ENCODE measurements at regions not wholly inside any gene's neighbourhood (a gene's known extent, or its start where the extent isn't known, plus 50 kb on each side); places are given as distances from the start of the nearest gene placed in this dataset.

- TF ChIP-seq ESRRA (CRISPR knock-in tag; IDR thresholded peaks at IDR 0.05; ENCODE audit: borderline replicate concordance): no peak
- TF ChIP-seq ATF1 (CRISPR knock-in tag; IDR thresholded peaks at IDR 0.05): no peak
- TF ChIP-seq FOXP1 (CRISPR knock-in tag; IDR thresholded peaks at IDR 0.05; ENCODE audit: borderline replicate concordance): no peak
- no peak for TF ChIP-seq RELA (CRISPR knock-in tag; IDR thresholded peaks at IDR 0.05; ENCODE audit: borderline replicate concordance)
- no peak for TF ChIP-seq ZNF532 (CRISPR knock-in tag; IDR thresholded peaks at IDR 0.05; ENCODE audit: borderline replicate concordance)
- no peak for TF ChIP-seq ZNF423 (CRISPR knock-in tag; IDR thresholded peaks at IDR 0.05)
- no peak for TF ChIP-seq ETV6 (CRISPR knock-in tag; IDR thresholded peaks at IDR 0.05)
- TF ChIP-seq MAX (CRISPR knock-in tag; IDR thresholded peaks at IDR 0.05): no peak
- TF ChIP-seq ZNF512 (CRISPR knock-in tag; IDR thresholded peaks at IDR 0.05; ENCODE audit: borderline replicate concordance): no peak
Measured at GRCh38 chr18:76604935-76605240, 109.8 kb upstream of the ZNF516 start (continued).

- H3K36me3 Mint-ChIP-seq: no peaks in the 10 kb centered on the region
- DNase-seq (ENCODE audit: low spot score): no peak
- POLR2A ChIA-PET: no interaction called here
- no peaks in the 10 kb centered on the region for H3K4me1 Mint-ChIP-seq
- no peaks in the 10 kb centered on the region for H3K27me3 Mint-ChIP-seq (ENCODE audit: low read depth)
- H3K27ac Mint-ChIP-seq: no peak overlapping the region
- H3K4me3 Mint-ChIP-seq: no peak overlapping the region
- TF ChIP-seq OVOL2 (CRISPR knock-in tag; IDR thresholded peaks at IDR 0.05; ENCODE audit: borderline replicate concordance): no peak
- ATAC-seq: no peak
- CTCF ChIA-PET: no interaction called here
- H3K9me3 Mint-ChIP-seq: peaks cover 4% of the 10 kb centered on the region
Measured at GRCh38 chr18:76604108-76604934, 109.3 kb upstream of the ZNF516 start.

- no peaks in the 10 kb centered on the region for H3K4me1 Mint-ChIP-seq
- no peak overlapping the region for H3K4me3 Mint-ChIP-seq
- H3K27me3 Mint-ChIP-seq (ENCODE audit: low read depth): no peaks in the 10 kb centered on the region
- no peak for DNase-seq (ENCODE audit: low spot score)
- ATAC-seq: no peak
- ChIA-PET POLR2A (no interaction called here), CTCF (no interaction called here)
- no peaks in the 10 kb centered on the region for H3K36me3 Mint-ChIP-seq
- no peak overlapping the region for H3K27ac Mint-ChIP-seq
- TF ChIP-seq USF1 (CRISPR knock-in tag; IDR thresholded peaks at IDR 0.05) (no peak), JUN (CRISPR knock-in tag; IDR thresholded peaks at IDR 0.05) (no peak), ARID4B (CRISPR knock-in tag; IDR thresholded peaks at IDR 0.05; ENCODE audit: borderline replicate concordance) (no peak), ZMAT4 (CRISPR knock-in tag; IDR thresholded peaks at IDR 0.05) (no peak), STAT6 (CRISPR knock-in tag; conservative IDR thresholded peaks at IDR 0.05; ENCODE audit: low read depth) (no peak), TEAD4 (CRISPR knock-in tag; IDR thresholded peaks at IDR 0.05) (no peak), MXD4 (CRISPR knock-in tag; IDR thresholded peaks at IDR 0.05; ENCODE audit: borderline replicate concordance) (no peak), RORB (CRISPR knock-in tag; IDR thresholded peaks at IDR 0.05) (no peak)
- H3K9me3 Mint-ChIP-seq: peaks cover 4% of the 10 kb centered on the region
Measured at GRCh38 chr18:76602191-76602590, 107.1 kb upstream of the ZNF516 start.
